Breast epithelium (tissue), 4 donors: ENCODE measurements at regions not wholly inside any gene's neighbourhood (a gene's known extent, or its start where the extent isn't known, plus 50 kb on each side); places are given as distances from the start of the nearest gene placed in this dataset.

Source experiments
- DNase-seq, 2 donors: peaks; one replicate each; pipeline ENCODE4 v3.0.0-alpha.2; 2019; ENCODE audit warnings: low spot score in 2 of 2
- H3K27ac ChIP-seq, 2 donors: fragments of 200-600 bp; sonication (generic) in 1 of 2; one replicate each; pipeline ENCODE4 v1.5.1; 2016 to 2019; ENCODE audit warnings: mild to moderate bottlenecking in 1 of 2
- H3K27me3 ChIP-seq, 2 donors: fragments of 200-600 bp; sonication (generic) in 1 of 2; one replicate each; pipeline versions ENCODE4 v1.5.1 to v1.6.0; 2017 to 2019; ENCODE audit warnings: control low read depth in 1 of 2, mild to moderate bottlenecking in 1 of 2
- H3K36me3 ChIP-seq: fragments of 200-600 bp; one replicate; pipeline ENCODE4 v1.5.1; 2019
- H3K4me1 ChIP-seq, 2 donors: fragments of 200-600 bp; sonication (generic); one replicate each; pipeline ENCODE4 v1.5.1; 2016 to 2019; ENCODE audit warnings: control low read depth in 1 of 2
- H3K4me3 ChIP-seq, 3 donors: fragments of 200-600 bp; sonication (generic); 1 replicate in 2 of 3; 2 replicates in 1 of 3; pipeline ENCODE4 v1.5.1; 2016 to 2019; ENCODE audit warnings: mild to moderate bottlenecking in 3 of 3, moderate library complexity in 2 of 3
- H3K9me3 ChIP-seq, 2 donors: fragments of 200-600 bp; sonication (generic) in 1 of 2; one replicate each; pipeline ENCODE4 v1.5.1; 2016 to 2019; ENCODE audit warnings: control low read depth in 1 of 2
- POLR2A ChIP-seq: fragments of 450-650 bp; IDR thresholded peaks from one replicate; pipeline ENCODE4 v1.6.1; 2016; ENCODE audit warnings: antibody characterized with exemption, mild to moderate bottlenecking, moderate library complexity
- POLR2AphosphoS5 ChIP-seq, 3 donors: sonication (generic); formaldehyde crosslinking; IDR thresholded peaks; one replicate each; pipeline ENCODE4 v1.6.1; 2017; ENCODE audit warnings: antibody characterized with exemption in 3 of 3
- intact Hi-C: fragments of 100-400 bp; cut with DNase I; formaldehyde crosslinking; loops from one replicate; pipeline ENCODE4 v1.15.1; 2023; ENCODE audit warnings: low total_unique reads
- TF ChIP-seq, protein P1 (sequence below), 3 donors: fragments of 450-650 bp; IDR thresholded peaks; one replicate each; pipeline ENCODE4 v1.5.1; 2016 to 2017; ENCODE audit warnings: antibody characterized with exemption in 3 of 3, mild to moderate bottlenecking in 3 of 3, moderate library complexity in 3 of 3

DNA sequence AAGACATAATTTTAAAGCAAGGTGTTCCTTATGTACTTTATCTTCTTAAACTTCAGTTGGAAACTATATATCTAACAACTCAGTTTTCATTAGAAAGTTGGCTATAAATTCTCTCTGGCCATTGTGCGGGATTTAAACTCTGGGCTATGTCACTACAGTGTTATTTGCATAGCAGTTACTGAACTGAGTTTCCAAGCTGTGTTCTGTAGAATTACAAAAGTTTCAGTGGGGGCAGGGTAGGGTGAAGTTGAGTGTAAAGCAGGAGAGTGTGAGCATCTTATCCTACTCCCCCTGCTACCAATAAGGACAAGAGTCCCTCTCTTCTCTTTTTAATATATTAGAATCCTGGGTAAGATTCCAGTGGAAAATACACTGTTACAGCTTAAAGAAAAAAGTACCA lies 254.5 kb upstream of the SLITRK2 start:
- H3K36me3 ChIP-seq = no peaks in the 10 kb centered on the region
- TF ChIP-seq, protein P1, sequence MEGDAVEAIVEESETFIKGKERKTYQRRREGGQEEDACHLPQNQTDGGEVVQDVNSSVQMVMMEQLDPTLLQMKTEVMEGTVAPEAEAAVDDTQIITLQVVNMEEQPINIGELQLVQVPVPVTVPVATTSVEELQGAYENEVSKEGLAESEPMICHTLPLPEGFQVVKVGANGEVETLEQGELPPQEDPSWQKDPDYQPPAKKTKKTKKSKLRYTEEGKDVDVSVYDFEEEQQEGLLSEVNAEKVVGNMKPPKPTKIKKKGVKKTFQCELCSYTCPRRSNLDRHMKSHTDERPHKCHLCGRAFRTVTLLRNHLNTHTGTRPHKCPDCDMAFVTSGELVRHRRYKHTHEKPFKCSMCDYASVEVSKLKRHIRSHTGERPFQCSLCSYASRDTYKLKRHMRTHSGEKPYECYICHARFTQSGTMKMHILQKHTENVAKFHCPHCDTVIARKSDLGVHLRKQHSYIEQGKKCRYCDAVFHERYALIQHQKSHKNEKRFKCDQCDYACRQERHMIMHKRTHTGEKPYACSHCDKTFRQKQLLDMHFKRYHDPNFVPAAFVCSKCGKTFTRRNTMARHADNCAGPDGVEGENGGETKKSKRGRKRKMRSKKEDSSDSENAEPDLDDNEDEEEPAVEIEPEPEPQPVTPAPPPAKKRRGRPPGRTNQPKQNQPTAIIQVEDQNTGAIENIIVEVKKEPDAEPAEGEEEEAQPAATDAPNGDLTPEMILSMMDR (IDR thresholded peaks at IDR 0.05) = no peak
- TF ChIP-seq POLR2A (no peak), POLR2AphosphoS5 (IDR thresholded peaks at IDR 0.05) (no peak)
- no peak overlapping the region for H3K27ac ChIP-seq
- no peaks in the 10 kb centered on the region for H3K4me1 ChIP-seq
- H3K9me3 ChIP-seq = no peaks in the 10 kb centered on the region
- H3K4me3 ChIP-seq = no peak overlapping the region
- DNase-seq = no peak
- intact Hi-C loops = no loop called here
- no peaks in the 10 kb centered on the region for H3K27me3 ChIP-seq

DNA sequence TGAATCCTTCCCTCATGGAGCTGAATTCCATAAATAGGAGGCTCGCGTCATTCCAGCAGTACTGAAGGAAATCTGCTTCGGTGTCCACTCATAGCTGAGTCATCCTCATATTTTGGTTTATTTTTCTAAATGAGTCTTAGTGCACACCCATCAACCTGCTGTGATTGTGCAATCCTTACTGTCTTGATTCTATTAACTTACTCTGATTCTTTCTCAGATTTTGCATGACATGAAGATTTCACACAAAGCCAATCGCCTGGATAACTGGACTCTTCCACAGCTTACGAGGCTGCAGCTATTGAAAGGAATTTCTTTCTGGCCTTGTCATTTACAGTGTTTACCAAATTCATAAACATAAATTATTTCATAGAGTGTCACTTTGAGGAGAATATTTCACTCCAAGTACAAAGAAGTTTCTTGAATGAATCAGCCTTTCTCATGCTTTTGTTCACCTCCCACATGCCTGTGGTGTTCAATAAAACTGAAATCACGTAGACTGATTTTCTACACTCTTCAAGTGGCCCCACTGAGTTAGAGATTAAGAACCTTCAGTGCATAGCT lies 207.6 kb upstream of the SLITRK2 start:
- no peaks in the 10 kb centered on the region for H3K36me3 ChIP-seq
- no peak for DNase-seq
- peaks cover 0 to 7% of the 10 kb centered on the region in 2 donors for H3K27me3 ChIP-seq
- no peak overlapping the region for H3K4me3 ChIP-seq
- intact Hi-C loops = no loop called here
- no peaks in the 10 kb centered on the region for H3K9me3 ChIP-seq
- H3K27ac ChIP-seq = no peak overlapping the region
- TF ChIP-seq, protein P1 (IDR thresholded peaks at IDR 0.05) = no peak
- no peak for TF ChIP-seq POLR2AphosphoS5 (IDR thresholded peaks at IDR 0.05)
- TF ChIP-seq POLR2A = no peak
- H3K4me1 ChIP-seq = no peaks in the 10 kb centered on the region

DNA sequence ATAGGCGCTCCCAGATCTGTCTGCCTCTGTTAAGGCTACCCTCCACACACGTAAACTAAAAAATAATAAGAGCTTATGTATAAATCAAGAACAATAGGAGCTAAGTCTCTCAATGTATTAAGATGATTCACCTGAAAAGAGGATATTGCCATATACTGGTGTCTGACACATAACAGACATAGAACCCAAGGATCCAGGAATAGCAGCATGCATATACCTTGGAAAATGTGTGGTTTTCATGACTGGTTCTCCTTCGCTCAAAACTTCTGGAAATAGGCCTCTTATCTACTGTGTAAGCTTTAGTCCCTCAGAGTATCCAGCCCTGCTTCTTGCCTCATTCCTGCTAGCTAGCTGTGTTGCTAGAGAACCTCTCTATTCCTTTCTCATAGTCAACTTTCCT lies 203.7 kb upstream of the SLITRK2 start:
- DNase-seq = no peak
- H3K4me1 ChIP-seq = no peaks in the 10 kb centered on the region
- no peaks in the 10 kb centered on the region for H3K36me3 ChIP-seq
- TF ChIP-seq, protein P1 (IDR thresholded peaks at IDR 0.05) = no peak
- no peak for TF ChIP-seq POLR2AphosphoS5 (IDR thresholded peaks at IDR 0.05)
- no peak for TF ChIP-seq POLR2A
- peaks cover 0 to 7% of the 10 kb centered on the region in 2 donors for H3K27me3 ChIP-seq
- no peaks in the 10 kb centered on the region for H3K9me3 ChIP-seq
- H3K27ac ChIP-seq = no peak overlapping the region
- intact Hi-C loops = no loop called here
- no peak overlapping the region for H3K4me3 ChIP-seq

DNA sequence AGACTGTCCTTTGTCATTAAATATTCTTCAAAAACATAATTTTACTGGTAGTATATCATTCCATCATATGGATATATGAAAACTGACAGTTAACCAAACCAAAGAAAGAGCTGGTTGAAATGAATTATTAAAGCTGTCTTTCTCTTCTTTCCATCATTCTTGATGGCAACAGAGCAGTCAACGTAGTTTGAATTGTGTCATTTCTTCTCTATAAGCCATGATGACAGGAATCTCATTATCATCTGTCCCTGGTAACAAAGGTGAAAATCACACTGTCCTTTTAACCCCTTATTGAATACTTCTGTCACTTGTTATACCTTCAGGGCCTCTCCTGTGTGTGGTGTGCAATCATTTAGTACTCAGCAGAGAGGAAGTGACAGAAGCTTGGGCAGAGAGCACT lies 197.0 kb upstream of the SLITRK2 start:
- no peak for TF ChIP-seq POLR2AphosphoS5 (IDR thresholded peaks at IDR 0.05)
- TF ChIP-seq, protein P1 (IDR thresholded peaks at IDR 0.05) = no peak
- TF ChIP-seq POLR2A = no peak
- no peak overlapping the region for H3K4me3 ChIP-seq
- no peaks in the 10 kb centered on the region for H3K36me3 ChIP-seq
- intact Hi-C loops = no loop called here
- H3K27ac ChIP-seq = no peak overlapping the region
- H3K4me1 ChIP-seq = no peaks in the 10 kb centered on the region
- peaks cover 0 to 7% of the 10 kb centered on the region in 2 donors for H3K27me3 ChIP-seq
- H3K9me3 ChIP-seq = no peaks in the 10 kb centered on the region
- no peak for DNase-seq

DNA sequence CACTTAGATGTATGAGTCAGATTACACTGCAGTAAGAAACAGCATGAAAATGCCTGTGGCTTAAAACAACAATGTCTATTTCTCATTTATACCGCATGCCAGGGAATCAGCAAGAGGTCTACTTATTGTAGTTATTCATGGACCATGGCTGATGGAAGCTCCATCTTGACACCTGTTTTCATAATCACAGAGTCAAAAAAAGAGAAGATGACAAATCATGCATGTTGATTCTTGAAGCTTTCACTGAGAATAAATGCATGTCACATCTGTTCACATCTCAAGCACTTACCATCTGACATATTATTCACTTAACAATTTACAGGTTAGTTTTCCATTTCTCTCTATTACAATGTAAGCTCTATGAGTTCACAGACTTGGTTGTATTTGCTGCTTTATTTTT lies 194.2 kb upstream of the SLITRK2 start:
- DNase-seq = no peak
- H3K36me3 ChIP-seq = no peaks in the 10 kb centered on the region
- no peak for TF ChIP-seq POLR2A
- TF ChIP-seq, protein P1 (IDR thresholded peaks at IDR 0.05) = no peak
- TF ChIP-seq POLR2AphosphoS5 (IDR thresholded peaks at IDR 0.05) = no peak
- no peak overlapping the region for H3K4me3 ChIP-seq
- no peak overlapping the region for H3K27ac ChIP-seq
- intact Hi-C loops = no loop called here
- peaks cover 0 to 8% of the 10 kb centered on the region in 2 donors for H3K27me3 ChIP-seq
- no peaks in the 10 kb centered on the region for H3K9me3 ChIP-seq
- H3K4me1 ChIP-seq = no peaks in the 10 kb centered on the region
